Stimulated activated naive CD8-positive, alpha-beta T cell treated with anti-CD3 and anti-CD28 coated beads, Interleukin-15, amount 100 ng/mL, for 72 hours (primary cell): ENCODE measurements at regions not wholly inside any gene's neighbourhood (a gene's known extent, or its start where the extent isn't known, plus 50 kb on each side); places are given as distances from the start of the nearest gene placed in this dataset.
A peak's percentile ranks its signal among the peaks of the same experiment; 100 is the strongest.
"Not testable (repeated sequence)": the region's sequence is repeated elsewhere in the genome, so short reads cannot be mapped to it uniquely, and the experiment has no call there.

Source experiments
- ATAC-seq: fragments of 150-1000 bp; cut with Tn5 transposase; 2 replicates; pipeline ENCODE4 v1.10.0; 2021; ENCODE audit warnings: mild to moderate bottlenecking, moderate library complexity
- DNase-seq, 2 donors: peaks; one replicate each; pipeline ENCODE4 v3.0.0; 2021 to 2022
- H3K27ac Mint-ChIP-seq, 2 donors: one replicate each; pipeline ENCODE4 v1.8.0; 2022; ENCODE audit warnings: mild to moderate bottlenecking in 2 of 2, mixed read lengths in 2 of 2, moderate library complexity in 2 of 2
- H3K27me3 Mint-ChIP-seq: one replicate; pipeline ENCODE4 v1.8.0; 2022; ENCODE audit warnings: mixed read lengths
- H3K4me1 Mint-ChIP-seq: one replicate; pipeline ENCODE4 v1.8.0; 2022; ENCODE audit warnings: mild to moderate bottlenecking, mixed read lengths
- H3K4me3 Mint-ChIP-seq, 2 donors: one replicate each; pipeline ENCODE4 v1.8.0; 2022; ENCODE audit warnings: mild to moderate bottlenecking in 2 of 2, mixed read lengths in 2 of 2, moderate library complexity in 1 of 2
- H3K9me3 Mint-ChIP-seq, 2 donors: one replicate each; pipeline ENCODE4 v1.8.0; 2022; ENCODE audit warnings: mixed read lengths in 2 of 2

DNA sequence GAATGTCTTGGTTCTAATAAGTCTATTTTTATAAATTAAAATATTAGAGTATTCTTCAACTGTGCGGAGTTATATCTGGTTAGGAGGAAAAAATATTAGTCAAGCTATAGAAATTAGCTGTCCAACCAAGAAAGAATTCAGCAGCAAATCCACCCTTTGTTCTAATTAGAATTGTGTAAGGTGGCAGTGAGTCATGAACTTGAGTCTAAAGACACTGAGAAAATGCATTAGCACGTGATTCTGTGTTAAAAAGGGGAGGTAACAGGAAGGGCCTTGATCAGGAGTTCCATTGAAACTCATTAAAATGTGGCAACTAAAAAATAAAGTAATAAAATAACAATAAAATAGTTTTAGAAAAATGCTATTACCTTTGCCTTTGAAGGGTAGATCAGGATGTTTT, 398.2 kb upstream of the RGS18 start:
- DNase-seq (no peak), ATAC-seq (no peak)
- H3K27ac Mint-ChIP-seq = no peak overlapping the region
- H3K9me3 Mint-ChIP-seq = peaks cover 0 to 10% of the 10 kb centered on the region in 2 donors
- H3K27me3 Mint-ChIP-seq = no peaks in the 10 kb centered on the region
- H3K4me3 Mint-ChIP-seq = no peak overlapping the region
- no peaks in the 10 kb centered on the region for H3K4me1 Mint-ChIP-seq

DNA sequence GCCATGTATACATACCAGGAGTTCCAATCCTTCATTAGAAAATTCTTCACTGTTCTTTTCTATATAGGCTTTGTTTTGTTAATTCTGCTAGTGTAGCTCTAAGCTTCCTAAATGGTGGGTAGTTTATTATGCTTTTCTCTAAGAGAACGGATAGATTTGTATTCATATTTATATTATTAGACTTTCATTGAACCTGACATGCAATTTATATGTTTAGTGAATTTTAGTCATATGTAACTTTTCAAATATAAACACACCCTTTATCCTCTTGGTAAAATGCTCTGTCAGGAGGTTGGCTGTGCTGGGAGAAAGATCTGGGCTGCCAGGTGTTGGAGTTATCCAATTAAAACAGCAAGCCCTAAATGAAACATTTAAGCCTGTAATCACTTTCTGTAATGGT, 369.7 kb upstream of the RGS18 start:
- Mint-ChIP-seq H3K4me1 (no peaks in the 10 kb centered on the region), H3K27me3 (no peaks in the 10 kb centered on the region), H3K4me3 (no peak overlapping the region), H3K9me3 (peaks cover 0 to 4% of the 10 kb centered on the region in 2 donors), H3K27ac (no peak overlapping the region)
- ATAC-seq = no peak
- DNase-seq = no peak

DNA sequence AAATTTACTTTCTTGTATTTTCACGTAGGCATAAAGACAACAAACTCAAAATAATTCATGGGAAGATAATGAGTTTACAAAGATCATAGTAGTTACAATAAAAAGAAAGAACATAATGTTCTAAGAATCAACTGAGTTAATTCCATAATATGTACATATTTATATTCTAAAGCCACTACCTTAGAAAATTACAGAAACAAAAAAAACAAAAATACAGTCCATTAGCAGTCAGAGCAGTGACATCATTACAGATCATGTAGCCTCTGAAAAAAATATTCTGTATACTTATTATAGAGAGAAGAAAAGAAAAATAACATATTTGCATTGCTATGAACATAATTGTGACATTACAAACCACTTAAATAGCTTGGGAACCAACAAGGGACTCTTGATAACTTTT, 360.1 kb upstream of the RGS18 start:
- Mint-ChIP-seq H3K4me1 (no peaks in the 10 kb centered on the region), H3K27ac (no peak overlapping the region), H3K4me3 (no peak overlapping the region), H3K27me3 (no peaks in the 10 kb centered on the region), H3K9me3 (no peaks in the 10 kb centered on the region)
- ATAC-seq (no peak), DNase-seq (no peak)

DNA sequence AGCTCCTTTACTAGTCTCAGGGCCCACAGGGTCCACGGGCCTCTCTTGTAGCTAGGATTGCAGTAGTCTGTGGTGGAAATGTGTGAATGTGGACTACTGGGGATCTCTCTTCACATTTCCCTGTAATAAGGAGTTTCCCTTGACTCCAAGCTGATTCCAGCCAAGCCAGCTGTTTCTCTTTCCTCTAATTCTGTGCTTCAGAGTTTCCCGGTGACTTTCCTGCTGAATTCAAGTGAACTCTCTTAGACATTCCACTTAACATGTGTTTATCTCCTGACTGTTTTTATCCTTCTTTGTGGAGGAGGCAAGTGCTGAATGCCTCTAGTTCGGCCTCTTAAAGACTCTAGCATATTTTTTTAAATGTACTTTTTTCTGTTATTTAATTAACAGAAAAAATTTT, 354.0 kb upstream of the RGS18 start:
- peaks cover 0 to 11% of the 10 kb centered on the region in 2 donors for H3K9me3 Mint-ChIP-seq
- no peaks in the 10 kb centered on the region for H3K4me1 Mint-ChIP-seq
- H3K27me3 Mint-ChIP-seq = no peaks in the 10 kb centered on the region
- H3K27ac Mint-ChIP-seq = no peak overlapping the region
- no peak overlapping the region for H3K4me3 Mint-ChIP-seq
- ATAC-seq (no peak), DNase-seq (no peak)

DNA sequence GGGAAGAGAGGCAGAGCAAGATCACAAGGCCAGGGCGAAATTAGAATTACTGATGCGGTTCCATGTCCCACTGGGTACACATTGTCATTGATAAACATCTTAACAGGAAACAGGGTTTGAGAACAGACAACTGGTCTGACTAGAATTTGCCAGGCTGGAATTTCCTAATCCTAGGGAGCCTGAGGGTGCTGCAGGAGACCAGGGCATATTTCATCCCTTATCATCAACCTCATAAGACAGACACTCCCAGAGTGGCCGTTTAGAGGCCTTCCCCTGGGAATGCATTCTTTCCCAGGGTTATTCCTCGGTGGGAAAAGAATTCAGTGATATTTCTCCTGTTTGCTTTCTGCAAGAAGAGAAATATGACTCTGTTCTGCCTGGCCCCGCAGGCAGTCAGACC, 344.7 kb upstream of the RGS18 start:
- H3K27ac Mint-ChIP-seq, H3K4me1 Mint-ChIP-seq, H3K27me3 Mint-ChIP-seq, DNase-seq, H3K9me3 Mint-ChIP-seq, ATAC-seq, H3K4me3 Mint-ChIP-seq: not testable (repeated sequence)

DNA sequence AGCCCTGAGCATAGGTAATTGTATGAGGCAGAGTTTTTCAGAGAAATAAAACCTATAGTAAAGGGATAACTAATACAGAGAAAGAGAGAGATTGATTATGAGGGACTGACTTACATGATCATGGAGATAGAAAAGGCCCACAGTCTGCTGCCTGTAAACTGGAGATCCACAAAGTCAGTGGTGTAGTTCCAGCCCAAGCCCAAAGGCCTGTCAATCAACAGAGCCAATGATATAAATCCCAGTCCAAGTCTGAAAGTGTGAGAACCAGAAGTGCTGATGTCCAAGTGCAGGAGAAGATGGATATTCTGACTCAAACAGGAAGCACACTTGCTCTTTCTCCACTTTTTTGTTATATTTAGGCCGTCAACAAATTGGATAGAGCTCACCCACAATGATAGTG, 340.1 kb upstream of the RGS18 start:
- no peak for ATAC-seq
- H3K4me3 Mint-ChIP-seq = no peak overlapping the region
- H3K27me3 Mint-ChIP-seq = no peaks in the 10 kb centered on the region
- no peak for DNase-seq
- H3K9me3 Mint-ChIP-seq = peaks cover 4 to 12% of the 10 kb centered on the region in 2 donors
- no peaks in the 10 kb centered on the region for H3K4me1 Mint-ChIP-seq
- H3K27ac Mint-ChIP-seq = no peak overlapping the region

DNA sequence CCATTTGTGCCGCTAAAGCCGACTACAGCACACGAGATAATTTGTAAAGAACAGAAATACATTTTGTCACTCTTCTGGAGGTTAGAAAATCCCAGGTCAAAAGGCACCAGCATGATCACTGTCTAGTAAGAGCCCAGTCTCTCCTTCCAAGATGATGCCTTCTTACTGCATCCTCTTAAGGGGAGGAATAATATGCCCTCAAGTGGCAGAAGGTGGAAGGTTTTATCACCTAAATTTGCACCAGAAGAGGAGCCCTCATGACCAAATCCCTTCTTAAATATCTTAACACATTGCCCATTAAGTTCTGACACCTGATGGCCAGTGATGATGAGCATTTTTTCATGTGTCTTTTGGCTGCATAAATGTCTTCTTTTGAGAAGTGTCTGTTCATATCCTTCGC, 326.7 kb upstream of the RGS18 start:
- H3K4me3 Mint-ChIP-seq = no peak overlapping the region
- DNase-seq (no peak), ATAC-seq (no peak)
- H3K9me3 Mint-ChIP-seq = peaks cover 0 to 5% of the 10 kb centered on the region in 2 donors
- H3K4me1 Mint-ChIP-seq = no peaks in the 10 kb centered on the region
- no peak overlapping the region for H3K27ac Mint-ChIP-seq
- no peaks in the 10 kb centered on the region for H3K27me3 Mint-ChIP-seq

DNA sequence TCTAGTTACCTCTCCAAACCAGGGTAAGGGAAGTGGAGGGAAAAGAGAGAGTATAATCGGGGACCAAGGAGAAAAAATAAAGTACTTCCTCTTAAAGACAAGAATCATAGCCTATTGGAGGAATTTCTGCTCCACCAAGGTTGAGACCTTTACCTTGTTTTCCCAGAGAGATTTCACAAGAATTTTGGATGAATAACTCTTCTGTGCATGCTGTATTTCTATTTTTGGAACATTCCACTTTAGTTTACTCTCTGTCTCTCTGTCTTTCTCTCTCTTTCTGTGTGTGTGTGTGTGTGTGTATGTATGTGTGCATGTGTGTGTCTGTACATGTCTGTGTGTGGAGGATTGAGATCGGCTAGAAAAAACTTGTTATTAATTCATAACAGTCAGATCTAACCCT, 318.4 kb upstream of the RGS18 start:
- no peak for ATAC-seq
- Mint-ChIP-seq H3K4me1 (no peaks in the 10 kb centered on the region), H3K27me3 (no peaks in the 10 kb centered on the region), H3K9me3 (peaks cover 0 to 11% of the 10 kb centered on the region in 2 donors), H3K4me3 (no peak overlapping the region), H3K27ac (peak overlapping the region in 1 of 2 donors; percentile 35)
- DNase-seq = no peak

DNA sequence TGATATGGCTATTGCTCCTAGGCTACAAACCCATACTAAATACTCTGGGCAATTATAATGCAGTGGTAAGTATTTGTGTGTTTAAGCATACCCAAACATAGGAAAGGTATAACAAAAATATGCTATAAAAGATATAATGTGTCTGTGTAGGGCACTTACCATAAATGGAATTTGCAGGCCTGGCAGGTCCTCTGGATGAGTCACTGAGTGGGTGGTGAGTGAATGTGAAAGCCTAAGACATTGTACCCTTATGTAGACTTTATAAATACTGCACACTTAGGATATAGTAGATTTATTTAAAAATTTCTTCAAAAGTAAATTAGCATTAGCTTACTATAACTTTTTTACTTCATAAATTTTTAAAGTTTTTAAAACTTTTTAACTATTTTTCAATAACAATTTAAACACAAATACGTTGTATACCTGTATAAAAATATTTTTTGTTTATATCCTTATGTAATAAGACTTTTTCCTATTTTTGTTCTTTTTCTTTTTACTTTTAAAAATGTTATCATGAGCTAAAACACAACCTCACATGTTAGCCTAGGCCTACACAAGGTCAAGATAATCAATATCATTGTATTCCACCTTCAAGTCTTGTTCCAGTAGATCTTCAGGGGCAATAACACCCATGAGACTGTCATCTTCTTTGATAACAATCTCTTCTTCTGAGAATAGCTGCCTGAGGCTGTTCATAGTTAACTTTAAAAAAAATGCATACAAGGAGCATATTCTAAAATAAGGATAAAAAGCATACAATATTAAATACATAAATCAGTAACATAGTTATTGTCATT, 306.3 kb upstream of the RGS18 start:
- Mint-ChIP-seq H3K4me1 (no peaks in the 10 kb centered on the region), H3K4me3 (no peak overlapping the region), H3K27ac (no peak overlapping the region), H3K27me3 (no peaks in the 10 kb centered on the region), H3K9me3 (no peaks in the 10 kb centered on the region)
- DNase-seq (no peak), ATAC-seq (no peak)

DNA sequence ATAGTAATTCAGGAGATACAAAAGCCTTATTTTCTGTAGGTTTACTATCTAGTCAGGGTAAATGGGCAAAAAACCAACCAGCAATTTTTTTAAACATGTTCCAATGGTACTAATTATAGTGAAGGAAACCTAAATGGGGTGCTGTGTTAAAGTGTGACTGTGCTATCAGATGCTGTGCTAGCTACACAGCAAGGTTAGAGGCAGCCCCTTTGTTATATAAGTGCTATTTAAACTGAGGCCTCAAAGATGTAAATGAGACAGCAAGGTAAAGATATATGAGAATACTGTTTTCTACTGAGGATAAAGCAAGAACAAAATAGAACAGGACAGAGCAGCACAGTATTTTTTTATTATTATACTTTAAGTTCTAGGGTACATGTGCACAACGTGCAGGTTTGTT, 305.4 kb upstream of the RGS18 start:
- Mint-ChIP-seq H3K27ac (no peak overlapping the region), H3K4me3 (no peak overlapping the region), H3K4me1 (no peaks in the 10 kb centered on the region), H3K9me3 (no peaks in the 10 kb centered on the region), H3K27me3 (no peaks in the 10 kb centered on the region)
- no peak for ATAC-seq
- DNase-seq = no peak

DNA sequence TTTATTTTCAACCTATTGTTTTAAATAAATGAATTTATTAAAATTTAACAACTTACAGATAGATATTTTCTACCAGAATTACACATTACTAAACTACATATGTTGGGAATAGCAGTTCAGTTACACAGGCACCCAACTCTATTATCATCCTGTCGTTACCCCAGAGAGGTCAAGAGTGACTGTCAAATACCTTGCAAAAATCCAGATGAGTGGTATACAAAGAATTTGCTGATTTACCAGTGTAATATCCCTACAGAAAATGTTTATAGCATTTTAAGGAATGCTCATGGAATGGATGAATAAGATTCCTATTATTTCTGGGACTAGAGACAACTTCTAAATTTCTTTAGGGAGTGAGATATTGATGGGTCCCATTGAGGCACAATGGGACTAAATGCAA, 300.7 kb upstream of the RGS18 start:
- Mint-ChIP-seq H3K4me1 (no peaks in the 10 kb centered on the region), H3K9me3 (peaks cover 8 to 18% of the 10 kb centered on the region in 2 donors), H3K27ac (no peak overlapping the region), H3K4me3 (no peak overlapping the region), H3K27me3 (no peaks in the 10 kb centered on the region)
- no peak for ATAC-seq
- no peak for DNase-seq

DNA sequence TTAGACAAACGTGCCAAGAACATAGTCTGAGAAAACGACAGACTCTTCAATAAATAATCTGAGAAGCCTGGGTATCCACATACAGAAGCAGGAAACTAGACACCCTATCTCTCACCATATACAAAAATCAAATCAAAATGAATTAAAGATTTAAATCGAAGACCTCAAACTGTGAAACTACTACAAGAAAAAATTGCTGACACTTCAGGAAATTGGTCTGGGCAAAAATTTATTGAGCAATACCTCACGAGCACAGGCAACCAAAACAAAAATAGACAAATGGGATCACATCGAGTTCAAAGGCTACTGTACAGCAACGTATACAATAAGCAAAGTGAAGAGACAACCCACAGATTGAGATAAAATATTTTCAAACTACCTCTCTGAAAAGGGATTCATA, 292.8 kb upstream of the RGS18 start:
- DNase-seq (no peak), ATAC-seq (no peak)
- Mint-ChIP-seq H3K27me3 (no peaks in the 10 kb centered on the region), H3K4me3 (no peak overlapping the region), H3K27ac (no peak overlapping the region), H3K9me3 (peaks cover 23 to 37% of the 10 kb centered on the region in 2 donors), H3K4me1 (no peaks in the 10 kb centered on the region)

DNA sequence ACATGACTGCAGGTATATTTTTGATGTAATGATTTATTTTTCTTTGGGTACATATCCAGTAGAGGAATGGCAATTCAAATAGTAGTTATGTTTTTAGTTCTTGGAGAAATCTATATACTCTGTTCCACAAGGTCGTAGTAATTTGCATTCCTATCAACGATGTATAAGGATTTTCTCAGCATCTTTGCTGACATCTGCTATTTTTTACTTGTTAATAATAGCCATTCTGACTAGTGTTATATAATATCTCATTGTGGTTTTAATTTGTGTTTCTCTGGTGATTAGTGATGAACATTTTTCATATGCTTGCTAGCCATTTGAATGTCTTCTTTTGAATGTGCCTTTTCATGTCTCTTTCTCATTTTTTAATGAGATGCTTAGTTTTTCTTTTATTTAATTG, 292.1 kb upstream of the RGS18 start:
- H3K4me1 Mint-ChIP-seq = no peaks in the 10 kb centered on the region
- DNase-seq (no peak), ATAC-seq (no peak)
- H3K27me3 Mint-ChIP-seq = no peaks in the 10 kb centered on the region
- no peak overlapping the region for H3K4me3 Mint-ChIP-seq
- H3K9me3 Mint-ChIP-seq = peaks cover 18 to 30% of the 10 kb centered on the region in 2 donors
- no peak overlapping the region for H3K27ac Mint-ChIP-seq

DNA sequence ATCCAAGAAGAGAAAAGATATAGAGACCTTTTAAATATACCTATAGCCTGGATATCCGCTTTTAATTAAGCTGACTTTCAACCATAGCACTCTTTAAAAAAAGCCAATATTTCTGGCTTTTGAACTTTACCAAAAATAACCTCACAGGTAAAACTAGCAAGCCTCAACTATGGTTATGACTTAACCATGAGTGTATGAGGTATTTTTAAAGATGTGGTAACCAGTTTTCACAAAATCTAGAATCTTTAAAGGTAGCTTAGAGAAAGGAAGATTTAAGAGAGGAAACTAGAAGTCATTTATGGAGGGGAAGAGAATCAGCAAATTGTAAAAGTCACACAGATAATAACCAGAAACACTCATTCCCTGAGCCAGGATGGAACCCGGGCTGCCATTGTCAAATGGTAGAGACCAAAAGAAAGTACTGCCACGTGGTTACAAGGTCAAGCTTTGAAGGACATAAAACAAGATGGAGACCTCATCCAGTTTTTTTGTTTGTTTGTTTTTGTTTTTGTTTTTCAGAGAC, 288.4 kb upstream of the RGS18 start:
- peaks cover 6 to 7% of the 10 kb centered on the region in 2 donors for H3K9me3 Mint-ChIP-seq
- H3K4me3 Mint-ChIP-seq = no peak overlapping the region
- DNase-seq (no peak), ATAC-seq (no peak)
- no peaks in the 10 kb centered on the region for H3K4me1 Mint-ChIP-seq
- H3K27me3 Mint-ChIP-seq = no peaks in the 10 kb centered on the region
- no peak overlapping the region for H3K27ac Mint-ChIP-seq

DNA sequence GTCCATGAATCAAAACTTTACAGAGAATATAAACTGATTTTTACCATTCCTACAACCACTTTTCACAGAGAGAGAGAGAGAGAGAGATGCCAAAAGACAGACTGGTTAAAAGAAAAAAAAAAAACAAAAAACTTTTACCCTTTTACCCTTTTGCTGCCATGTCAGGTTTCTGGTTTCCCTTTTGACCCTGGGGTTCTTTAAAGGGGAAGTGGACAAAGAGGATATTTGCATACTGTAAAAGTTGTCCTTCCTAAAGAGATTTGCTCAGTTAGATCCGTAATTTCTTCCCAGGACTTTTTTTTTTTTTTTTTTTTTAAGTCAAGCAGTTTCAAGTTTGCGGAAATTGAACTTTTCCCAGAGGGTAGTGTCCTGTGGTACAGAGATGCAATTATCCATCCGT, 287.8 kb upstream of the RGS18 start:
- H3K4me1 Mint-ChIP-seq = no peaks in the 10 kb centered on the region
- H3K27me3 Mint-ChIP-seq = no peaks in the 10 kb centered on the region
- no peak overlapping the region for H3K4me3 Mint-ChIP-seq
- ATAC-seq (no peak), DNase-seq (no peak)
- no peak overlapping the region for H3K27ac Mint-ChIP-seq
- peaks cover under 1 to 3% of the 10 kb centered on the region in 2 donors for H3K9me3 Mint-ChIP-seq

DNA sequence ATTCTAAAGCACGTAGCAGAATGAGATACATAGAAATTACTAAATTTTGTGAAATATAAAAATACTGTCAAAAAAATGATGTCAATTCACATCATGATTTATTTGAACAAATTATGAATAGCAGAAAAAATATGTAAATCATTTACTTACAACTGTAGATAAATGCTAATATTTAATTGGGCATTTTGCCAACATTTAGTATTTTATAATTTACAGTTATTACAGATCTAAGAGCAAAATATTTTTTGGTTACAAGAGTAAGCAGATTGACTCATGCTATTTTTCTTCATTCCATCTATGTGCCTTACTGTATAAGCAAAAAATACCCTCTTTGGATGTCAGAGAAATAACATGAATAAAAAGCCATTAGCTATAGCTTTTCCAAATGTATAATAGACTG, 282.3 kb upstream of the RGS18 start:
- ATAC-seq (no peak), DNase-seq (no peak)
- H3K9me3 Mint-ChIP-seq = no peaks in the 10 kb centered on the region
- no peak overlapping the region for H3K4me3 Mint-ChIP-seq
- H3K4me1 Mint-ChIP-seq = no peaks in the 10 kb centered on the region
- H3K27ac Mint-ChIP-seq = no peak overlapping the region
- no peaks in the 10 kb centered on the region for H3K27me3 Mint-ChIP-seq

DNA sequence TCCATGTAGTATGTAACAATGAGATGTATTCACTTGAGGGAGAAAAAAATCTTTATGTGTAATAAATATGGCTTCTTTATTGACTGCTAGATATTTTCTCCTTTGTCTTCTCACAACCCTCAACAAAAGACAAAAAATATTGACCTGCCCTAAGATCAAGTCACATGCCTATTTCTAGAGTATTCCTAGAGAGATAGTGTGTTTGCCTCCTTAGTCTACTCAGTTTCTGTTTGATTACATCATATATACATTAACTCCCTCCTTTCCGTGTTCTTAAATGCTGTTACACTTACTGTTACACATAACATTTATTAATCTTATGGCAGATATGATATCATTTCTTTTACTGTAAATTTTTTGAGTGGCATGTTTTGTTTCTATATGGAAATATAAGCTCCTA, 281.6 kb upstream of the RGS18 start:
- Mint-ChIP-seq H3K4me1 (no peaks in the 10 kb centered on the region), H3K27ac (no peak overlapping the region)
- no peak for ATAC-seq

More for the DNA sequence above, 281.6 kb upstream of the RGS18 start:
- no peak for DNase-seq
- Mint-ChIP-seq H3K4me3 (no peak overlapping the region), H3K27me3 (no peaks in the 10 kb centered on the region), H3K9me3 (no peaks in the 10 kb centered on the region)
